Natural killer cell (primary cell): ENCODE measurements at regions not wholly inside any gene's neighbourhood (a gene's known extent, or its start where the extent isn't known, plus 50 kb on each side); places are given as distances from the start of the nearest gene placed in this dataset.

ENCODE experiments used
- ATAC-seq, 3 donors: fragments of 150-1000 bp in 2 of 3; fragments of 200-7000 bp in 1 of 3; cut with Tn5 transposase; 1 replicate in 1 of 3; 2 replicates in 2 of 3; pipeline ENCODE4 v1.10.0; 2021; ENCODE audit warnings: mild to moderate bottlenecking in 2 of 3, moderate library complexity in 2 of 3
- DNase-seq, 2 donors: peaks; one replicate each; pipeline versions ENCODE4 v3.0.0 to v3.0.0-alpha.2; 2013 to 2021; ENCODE audit warnings: mixed read lengths in 1 of 2
- H3K27ac ChIP-seq: one replicate; pipeline ENCODE4 v1.5.1; 2013; ENCODE audit warnings: mild to moderate bottlenecking, low read length
- H3K27me3 ChIP-seq: one replicate; pipeline ENCODE4 v1.6.1; 2013; ENCODE audit warnings: low read length; ENCODE audit not compliant: control insufficient read depth, insufficient read depth
- H3K36me3 ChIP-seq: one replicate; pipeline ENCODE4 v1.6.1; 2013; ENCODE audit warnings: low read length; ENCODE audit not compliant: control insufficient read depth, insufficient read depth
- H3K4me1 ChIP-seq: one replicate; pipeline ENCODE4 v1.6.1; 2013; ENCODE audit warnings: low read length; ENCODE audit not compliant: control insufficient read depth, insufficient read depth
- H3K4me3 ChIP-seq: one replicate; pipeline ENCODE4 v1.5.1; 2013; ENCODE audit warnings: low read length
- H3K9me3 ChIP-seq: one replicate; pipeline ENCODE4 v1.6.1; 2013; ENCODE audit warnings: low read length; ENCODE audit not compliant: control insufficient read depth, insufficient read depth
- H3K27ac Mint-ChIP-seq, 2 donors: one replicate each; pipeline ENCODE4 v1.8.0; 2022; ENCODE audit warnings: mild to moderate bottlenecking in 2 of 2, mixed read lengths in 2 of 2, moderate library complexity in 1 of 2
- H3K27me3 Mint-ChIP-seq, 2 donors: one replicate each; pipeline ENCODE4 v1.8.0; 2022; ENCODE audit warnings: low read depth in 2 of 2, mixed read lengths in 2 of 2
- H3K36me3 Mint-ChIP-seq: one replicate; pipeline ENCODE4 v1.8.0; 2022; ENCODE audit warnings: mixed read lengths
- H3K4me1 Mint-ChIP-seq, 2 donors: one replicate each; pipeline ENCODE4 v1.8.0; 2022; ENCODE audit warnings: mixed read lengths in 2 of 2
- H3K4me3 Mint-ChIP-seq: one replicate; pipeline ENCODE4 v1.8.0; 2022; ENCODE audit warnings: mild to moderate bottlenecking, moderate library complexity, mixed read lengths
- H3K9me3 Mint-ChIP-seq, 2 donors: one replicate each; pipeline ENCODE4 v1.8.0; 2022; ENCODE audit warnings: mixed read lengths in 2 of 2
- WGBS: methylation state at CpG from one replicate; pipeline ENCODE4 v1.1.7; 2013; ENCODE audit warnings: missing lambda C conversion rate; ENCODE audit not compliant: insufficient coverage; 5-methylcytosine and 5-hydroxymethylcytosine counted together
- intact Hi-C: fragments of 100-400 bp; cut with micrococcal nuclease; formaldehyde crosslinking; loops from one replicate; pipeline ENCODE4 v1.14.2; 2022
- TF ChIP-seq, protein P1 (sequence below): fragments of 200-600 bp; IDR thresholded peaks from one replicate; pipeline ENCODE4 v1.8.0; 2022; ENCODE audit warnings: antibody characterized with exemption

DNA sequence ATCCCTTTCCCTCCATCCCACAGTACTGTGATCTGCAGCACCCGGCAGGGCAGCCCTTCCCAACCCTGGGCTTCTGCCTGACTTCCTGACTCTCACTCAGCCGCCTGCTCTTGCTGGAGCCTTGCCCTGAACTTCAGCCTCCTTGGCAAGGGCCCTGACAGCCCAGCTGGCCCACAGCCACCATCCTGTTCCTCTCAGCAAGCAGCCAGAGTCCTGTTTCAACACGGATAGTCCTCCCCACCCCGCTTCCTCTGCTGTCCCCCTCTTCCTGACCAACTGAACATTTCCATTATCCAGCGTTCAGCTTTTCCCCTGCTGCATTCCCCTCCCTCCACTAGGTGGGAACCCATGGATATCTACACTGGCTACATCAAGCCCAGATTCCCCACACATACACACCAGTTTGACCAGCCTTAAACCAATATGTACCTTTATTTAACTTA, 74.0 kb upstream of the MDM1 start:
- H3K27me3 Mint-ChIP-seq: no peaks in the 10 kb centered on the region
- intact Hi-C loops: no loop called here
- Histone ChIP-seq H3K27ac (no peak overlapping the region), H3K36me3 (no peaks in the 10 kb centered on the region), H3K4me3 (no peak overlapping the region), H3K4me1 (peaks cover 11% of the 10 kb centered on the region), H3K27me3 (no peaks in the 10 kb centered on the region), H3K9me3 (no peaks in the 10 kb centered on the region)
- TF ChIP-seq, protein P1, sequence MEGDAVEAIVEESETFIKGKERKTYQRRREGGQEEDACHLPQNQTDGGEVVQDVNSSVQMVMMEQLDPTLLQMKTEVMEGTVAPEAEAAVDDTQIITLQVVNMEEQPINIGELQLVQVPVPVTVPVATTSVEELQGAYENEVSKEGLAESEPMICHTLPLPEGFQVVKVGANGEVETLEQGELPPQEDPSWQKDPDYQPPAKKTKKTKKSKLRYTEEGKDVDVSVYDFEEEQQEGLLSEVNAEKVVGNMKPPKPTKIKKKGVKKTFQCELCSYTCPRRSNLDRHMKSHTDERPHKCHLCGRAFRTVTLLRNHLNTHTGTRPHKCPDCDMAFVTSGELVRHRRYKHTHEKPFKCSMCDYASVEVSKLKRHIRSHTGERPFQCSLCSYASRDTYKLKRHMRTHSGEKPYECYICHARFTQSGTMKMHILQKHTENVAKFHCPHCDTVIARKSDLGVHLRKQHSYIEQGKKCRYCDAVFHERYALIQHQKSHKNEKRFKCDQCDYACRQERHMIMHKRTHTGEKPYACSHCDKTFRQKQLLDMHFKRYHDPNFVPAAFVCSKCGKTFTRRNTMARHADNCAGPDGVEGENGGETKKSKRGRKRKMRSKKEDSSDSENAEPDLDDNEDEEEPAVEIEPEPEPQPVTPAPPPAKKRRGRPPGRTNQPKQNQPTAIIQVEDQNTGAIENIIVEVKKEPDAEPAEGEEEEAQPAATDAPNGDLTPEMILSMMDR: no peak
- H3K27ac Mint-ChIP-seq: peak overlapping the region in 1 of 2 donors; percentile 65
- no peaks in the 10 kb centered on the region for H3K36me3 Mint-ChIP-seq
- no peaks in the 10 kb centered on the region for H3K9me3 Mint-ChIP-seq
- DNase-seq (no peak), ATAC-seq (no peak)
- no peak overlapping the region for H3K4me3 Mint-ChIP-seq
- 46% methylated on average over 5 of the region's 5 CpGs for whole genome bisulfite sequencing
- peaks cover 31 to 37% of the 10 kb centered on the region in 2 donors for H3K4me1 Mint-ChIP-seq

DNA sequence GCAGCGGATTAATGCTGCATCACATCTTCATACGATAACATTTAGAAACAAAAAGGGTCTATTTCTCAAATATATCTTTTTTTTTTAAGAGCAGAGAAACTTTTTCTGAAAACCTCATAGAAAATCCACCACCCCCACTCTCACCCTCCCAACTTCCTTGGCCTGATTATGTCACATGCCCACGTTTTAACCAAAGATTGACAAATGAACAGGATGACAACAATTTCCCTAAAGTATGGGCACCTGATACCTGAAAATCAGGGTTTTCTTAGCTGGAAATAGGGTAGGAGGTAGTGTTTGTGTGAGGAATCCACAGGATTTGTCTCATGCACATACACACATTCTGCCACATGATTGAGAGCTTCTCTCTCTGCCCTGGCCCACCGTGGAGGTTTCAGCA, 74.7 kb upstream of the MDM1 start:
- 69% methylated on average over 4 of the region's 4 CpGs for WGBS
- Histone ChIP-seq H3K4me1 (peaks cover 11% of the 10 kb centered on the region), H3K27ac (no peak overlapping the region), H3K4me3 (no peak overlapping the region), H3K9me3 (no peaks in the 10 kb centered on the region), H3K36me3 (no peaks in the 10 kb centered on the region), H3K27me3 (no peaks in the 10 kb centered on the region)
- Mint-ChIP-seq H3K27me3 (no peaks in the 10 kb centered on the region), H3K27ac (peak overlapping the region in 1 of 2 donors; percentile 25), H3K4me1 (peaks cover 31 to 37% of the 10 kb centered on the region in 2 donors), H3K4me3 (no peak overlapping the region), H3K36me3 (no peaks in the 10 kb centered on the region), H3K9me3 (no peaks in the 10 kb centered on the region)
- intact Hi-C loops: no loop called here
- TF ChIP-seq, protein P1: no peak
- DNase-seq: no peak
- no peak for ATAC-seq

DNA sequence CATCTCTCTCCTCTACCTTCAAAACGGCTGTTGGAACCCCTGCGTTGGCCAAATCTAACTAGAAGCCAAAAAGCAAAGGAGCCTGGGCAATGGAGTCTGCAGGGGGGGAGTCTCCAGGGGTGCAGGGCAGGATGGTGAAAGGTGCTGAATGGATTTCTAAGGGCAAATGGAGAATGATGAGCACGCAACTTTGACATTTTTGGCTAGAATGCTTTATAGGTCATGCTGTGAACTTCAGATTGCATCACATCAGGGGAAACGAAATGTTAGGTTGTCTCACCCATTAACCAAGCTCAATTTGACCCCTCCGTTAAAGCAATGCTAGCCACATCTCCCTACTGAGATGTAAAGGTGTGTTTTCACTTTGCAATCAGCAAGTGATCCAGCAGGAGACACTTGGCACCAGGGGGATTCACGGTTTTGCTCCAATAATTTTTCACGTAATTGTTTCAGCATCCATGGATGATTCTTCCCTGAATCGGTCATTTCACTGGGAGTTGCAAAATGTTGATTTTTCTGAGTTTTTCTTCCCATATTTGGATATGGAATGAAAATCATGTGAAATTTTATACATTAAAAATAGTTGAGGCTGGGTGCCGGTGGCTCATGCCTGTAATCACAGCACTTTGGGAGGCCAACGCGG, 78.0 kb upstream of the MDM1 start:
- intact Hi-C loops: no loop called here
- H3K27ac Mint-ChIP-seq: no peak overlapping the region
- Histone ChIP-seq H3K27me3 (no peaks in the 10 kb centered on the region), H3K36me3 (no peaks in the 10 kb centered on the region), H3K4me3 (no peak overlapping the region), H3K27ac (no peak overlapping the region), H3K4me1 (peaks cover 11% of the 10 kb centered on the region), H3K9me3 (no peaks in the 10 kb centered on the region)
- no peaks in the 10 kb centered on the region for H3K27me3 Mint-ChIP-seq
- peaks cover 18 to 26% of the 10 kb centered on the region in 2 donors for H3K4me1 Mint-ChIP-seq
- DNase-seq (no peak), ATAC-seq (no peak)
- no peak overlapping the region for H3K4me3 Mint-ChIP-seq
- H3K9me3 Mint-ChIP-seq: no peaks in the 10 kb centered on the region
- TF ChIP-seq, protein P1: no peak
- WGBS: 91% methylated on average over 10 of the region's 11 CpGs
- H3K36me3 Mint-ChIP-seq: no peaks in the 10 kb centered on the region

DNA sequence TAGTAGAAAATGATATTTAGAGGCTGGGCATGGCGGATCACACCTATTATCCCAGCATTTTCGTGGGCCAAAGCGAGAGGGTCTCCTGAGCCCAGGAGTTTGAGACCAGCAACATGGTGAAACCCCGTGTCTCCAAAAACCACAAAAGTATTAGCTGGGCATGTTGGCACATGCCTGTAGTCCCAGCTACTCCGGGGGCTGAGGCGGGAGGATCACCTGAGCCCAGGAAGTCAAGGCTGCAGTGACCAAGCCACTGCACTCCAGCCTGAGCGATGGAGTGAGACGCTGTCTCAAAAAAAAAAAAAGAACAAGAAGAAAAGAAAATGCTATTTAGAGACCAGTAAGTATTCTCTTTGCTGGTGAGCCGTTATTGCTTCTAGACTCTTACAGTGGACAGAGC, 79.2 kb upstream of the MDM1 start:
- 94% methylated on average over 9 of the region's 9 CpGs for WGBS
- Mint-ChIP-seq H3K9me3 (no peaks in the 10 kb centered on the region), H3K36me3 (no peaks in the 10 kb centered on the region), H3K27me3 (no peaks in the 10 kb centered on the region), H3K27ac (no peak overlapping the region), H3K4me3 (no peak overlapping the region), H3K4me1 (peaks cover 18 to 32% of the 10 kb centered on the region in 2 donors)
- H3K27ac ChIP-seq: no peak overlapping the region
- intact Hi-C loops: no loop called here
- peaks cover 5% of the 10 kb centered on the region for H3K4me1 ChIP-seq
- no peaks in the 10 kb centered on the region for H3K9me3 ChIP-seq
- ATAC-seq (no peak), DNase-seq (no peak)
- TF ChIP-seq, protein P1: no peak
- H3K4me3 ChIP-seq: no peak overlapping the region
- H3K36me3 ChIP-seq: no peaks in the 10 kb centered on the region
- H3K27me3 ChIP-seq: no peaks in the 10 kb centered on the region
